Neural cell (in vitro differentiated cells): ENCODE measurements at regions not wholly inside any gene's neighbourhood (a gene's known extent, or its start where the extent isn't known, plus 50 kb on each side); places are given as distances from the start of the nearest gene placed in this dataset.

Experiments
- EP300 ChIP-seq: fragments of 450-650 bp; conservative IDR thresholded peaks from 2 replicates; pipeline ENCODE4 v1.6.1; 2014; ENCODE audit warnings: antibody characterized with exemption, mild to moderate bottlenecking, moderate library complexity; ENCODE audit not compliant: poor library complexity, severe bottlenecking
- EZH2 ChIP-seq: fragments of 200-600, 300-800 bp; shearing (Covaris generic), sonication (generic); IDR thresholded peaks from 2 replicates; pipeline ENCODE4 v1.6.1; 2014; ENCODE audit warnings: antibody characterized with exemption, low read length, borderline replicate concordance, mild to moderate bottlenecking; ENCODE audit not compliant: insufficient read depth, poor library complexity, severe bottlenecking
- POLR2AphosphoS5 ChIP-seq: IDR thresholded peaks from 2 replicates; pipeline ENCODE4 v1.6.1; 2012
- RAD21 ChIP-seq: fragments of 450-650 bp; conservative IDR thresholded peaks from 2 replicates; pipeline ENCODE4 v1.6.1; 2014; ENCODE audit warnings: antibody characterized with exemption, mild to moderate bottlenecking, moderate library complexity
- REST ChIP-seq: IDR thresholded peaks from 2 replicates; pipeline ENCODE4 v1.6.1; 2012; ENCODE audit warnings: borderline replicate concordance
- SMC3 ChIP-seq: fragments of 450-650 bp; conservative IDR thresholded peaks from 2 replicates; pipeline ENCODE4 v1.6.1; 2014; ENCODE audit warnings: antibody characterized with exemption, mild to moderate bottlenecking, moderate library complexity; ENCODE audit not compliant: poor library complexity
- TAF1 ChIP-seq: IDR thresholded peaks from 2 replicates; pipeline ENCODE4 v1.6.1; 2012; ENCODE audit warnings: low read depth
- TF ChIP-seq, protein P1 (sequence below): fragments of 450-650 bp; IDR thresholded peaks from 2 replicates; pipeline ENCODE4 v1.5.1; 2014; ENCODE audit warnings: antibody characterized with exemption, mild to moderate bottlenecking, moderate library complexity; ENCODE audit not compliant: poor library complexity, severe bottlenecking

DNA sequence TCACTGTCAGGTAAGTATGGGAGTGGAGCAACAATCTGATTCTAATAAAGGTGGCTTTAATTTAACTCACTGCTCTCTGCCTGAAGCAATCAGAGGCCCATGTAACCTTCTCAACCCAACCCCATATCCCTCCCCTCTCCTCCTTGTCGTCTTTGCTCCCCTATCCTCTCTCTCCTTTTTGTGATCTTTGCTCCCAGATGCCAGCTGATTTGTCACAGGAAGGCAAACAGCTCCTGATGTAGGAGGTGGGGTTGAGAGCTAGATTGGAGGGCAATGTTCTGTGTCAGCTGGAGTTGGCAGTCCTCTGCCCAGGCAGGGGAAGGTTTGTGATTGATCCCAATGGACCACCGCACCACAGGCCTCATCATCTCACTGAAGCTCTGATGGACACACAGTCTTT, 101.4 kb upstream of the PIK3CG start:
- TF ChIP-seq, protein P1, sequence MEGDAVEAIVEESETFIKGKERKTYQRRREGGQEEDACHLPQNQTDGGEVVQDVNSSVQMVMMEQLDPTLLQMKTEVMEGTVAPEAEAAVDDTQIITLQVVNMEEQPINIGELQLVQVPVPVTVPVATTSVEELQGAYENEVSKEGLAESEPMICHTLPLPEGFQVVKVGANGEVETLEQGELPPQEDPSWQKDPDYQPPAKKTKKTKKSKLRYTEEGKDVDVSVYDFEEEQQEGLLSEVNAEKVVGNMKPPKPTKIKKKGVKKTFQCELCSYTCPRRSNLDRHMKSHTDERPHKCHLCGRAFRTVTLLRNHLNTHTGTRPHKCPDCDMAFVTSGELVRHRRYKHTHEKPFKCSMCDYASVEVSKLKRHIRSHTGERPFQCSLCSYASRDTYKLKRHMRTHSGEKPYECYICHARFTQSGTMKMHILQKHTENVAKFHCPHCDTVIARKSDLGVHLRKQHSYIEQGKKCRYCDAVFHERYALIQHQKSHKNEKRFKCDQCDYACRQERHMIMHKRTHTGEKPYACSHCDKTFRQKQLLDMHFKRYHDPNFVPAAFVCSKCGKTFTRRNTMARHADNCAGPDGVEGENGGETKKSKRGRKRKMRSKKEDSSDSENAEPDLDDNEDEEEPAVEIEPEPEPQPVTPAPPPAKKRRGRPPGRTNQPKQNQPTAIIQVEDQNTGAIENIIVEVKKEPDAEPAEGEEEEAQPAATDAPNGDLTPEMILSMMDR = no peak
- TF ChIP-seq TAF1 (no peak), EZH2 (no peak), SMC3 (no peak), EP300 (no peak), REST (no peak), POLR2AphosphoS5 (no peak), RAD21 (no peak)
